GM21737 (cell line): ENCODE measurements at regions not wholly inside any gene's neighbourhood (a gene's known extent, or its start where the extent isn't known, plus 50 kb on each side); places are given as distances from the start of the nearest gene placed in this dataset.

Experiments
- ATAC-seq: cut with Tn5 transposase; IDR thresholded peaks from one replicate; pipeline ENCODE4 v1.9.1; 2021; ENCODE audit warnings: mild to moderate bottlenecking, moderate library complexity; ENCODE audit not compliant: unreplicated experiment

DNA sequence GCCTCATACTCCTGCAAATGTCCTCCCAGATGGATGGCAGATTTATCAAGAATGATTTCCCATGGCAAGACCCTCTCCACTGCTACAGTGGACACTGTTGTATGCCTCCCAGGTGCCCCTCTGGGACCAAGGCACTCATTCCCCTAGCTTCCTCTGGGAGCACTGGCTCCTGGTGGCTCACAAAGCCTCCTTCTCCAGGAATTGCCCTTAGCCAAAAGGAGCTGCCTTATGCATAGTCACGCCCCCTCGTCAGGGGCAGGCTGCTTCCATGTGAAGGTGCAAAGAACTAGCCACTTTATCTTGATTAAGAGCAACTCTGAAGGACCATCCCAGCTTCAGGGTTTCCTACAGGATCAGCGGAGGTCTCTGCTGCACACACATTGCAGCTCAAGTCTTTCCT, 358.1 kb downstream of the CDK5RAP2 start:
- no peak for ATAC-seq

DNA sequence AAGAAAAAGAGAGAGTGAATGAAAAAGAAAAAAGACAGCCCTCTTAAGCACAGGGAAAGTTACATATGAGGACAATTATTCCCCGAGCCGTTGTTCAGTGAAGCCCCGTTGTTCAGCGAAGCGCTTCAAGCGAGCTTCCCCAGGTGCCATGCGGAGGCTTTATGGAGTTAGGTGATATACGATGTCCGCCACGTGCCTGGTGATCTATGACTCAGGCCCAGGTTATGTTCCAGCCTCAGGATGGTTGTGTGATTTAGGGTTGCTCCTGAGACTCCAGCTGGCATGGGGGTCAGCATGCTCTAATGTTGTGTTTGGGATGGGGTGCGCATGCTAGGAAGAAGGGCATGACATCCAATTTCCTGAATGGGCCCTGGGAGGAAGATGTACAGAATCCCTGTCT, 365.6 kb downstream of the CDK5RAP2 start:
- ATAC-seq, result no peak

DNA sequence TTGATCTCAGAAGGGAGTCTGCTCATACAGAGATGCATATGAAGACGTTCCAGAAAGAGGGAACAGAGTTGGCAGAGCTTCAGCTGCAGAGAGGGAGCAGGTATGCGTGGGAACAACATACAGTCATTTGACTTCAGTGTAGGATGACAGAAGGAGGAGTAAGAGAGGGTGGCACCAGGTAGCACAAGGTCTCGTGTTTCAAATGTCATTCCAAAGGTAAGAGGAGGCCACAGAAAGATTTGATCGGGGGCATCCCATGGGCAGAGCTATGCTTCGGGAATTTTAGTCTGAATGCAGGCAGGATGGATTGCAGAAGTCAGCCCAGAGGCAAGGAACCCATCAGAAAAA, 367.1 kb downstream of the CDK5RAP2 start:
- ATAC-seq, result no peak

DNA sequence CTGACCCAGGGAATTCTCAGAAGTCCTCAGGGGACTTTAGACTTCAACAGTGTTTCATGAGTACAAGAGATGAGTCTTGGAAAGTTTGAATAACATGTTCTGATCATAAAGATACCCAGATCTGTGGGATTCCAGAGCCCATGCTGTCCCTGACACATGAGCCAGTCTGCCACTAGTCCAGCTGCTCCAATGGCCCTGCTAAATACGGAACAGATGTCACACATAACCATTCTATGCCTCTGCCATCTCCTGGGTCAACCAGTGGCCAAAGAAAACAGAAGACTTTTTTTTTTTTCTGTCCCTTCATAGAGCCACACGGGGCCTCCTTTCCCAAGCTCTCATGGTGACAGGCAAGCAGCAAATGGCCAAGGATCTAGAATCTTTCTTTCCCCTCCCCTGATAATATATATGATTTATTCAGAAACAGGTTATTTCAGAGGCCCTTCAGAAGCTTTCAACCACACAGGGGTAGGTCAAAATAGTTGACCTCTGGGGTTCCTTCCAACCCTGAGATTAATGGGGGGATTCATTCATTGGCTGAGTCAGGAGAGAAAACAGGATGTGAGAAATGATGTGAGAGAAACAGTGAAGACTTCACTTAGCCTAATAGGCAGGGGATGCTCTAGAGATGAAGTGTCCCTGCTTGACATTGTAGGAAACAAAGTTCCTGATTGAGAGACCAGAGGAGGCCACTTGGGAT, 367.7 kb downstream of the CDK5RAP2 start:
- ATAC-seq, result no peak

DNA sequence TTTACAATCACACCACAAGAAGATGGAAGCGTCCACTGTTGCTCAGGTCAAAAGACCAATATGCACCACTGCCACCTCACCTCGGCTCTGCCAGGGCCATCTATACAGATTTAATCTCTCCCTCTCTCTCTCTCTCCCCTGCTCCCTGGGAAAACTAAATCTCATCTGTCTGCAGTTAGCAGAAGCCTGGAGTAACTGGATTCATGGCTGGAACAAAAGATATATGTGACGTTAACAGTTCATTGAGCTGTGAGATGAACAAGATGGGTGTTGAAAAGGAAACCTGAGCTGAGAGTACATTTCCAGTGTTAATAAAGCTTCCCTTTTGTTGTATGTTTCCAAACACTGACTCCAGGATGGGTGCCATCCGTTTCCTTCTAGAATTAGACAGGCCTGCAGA, 369.7 kb downstream of the CDK5RAP2 start:
- no peak for ATAC-seq

DNA sequence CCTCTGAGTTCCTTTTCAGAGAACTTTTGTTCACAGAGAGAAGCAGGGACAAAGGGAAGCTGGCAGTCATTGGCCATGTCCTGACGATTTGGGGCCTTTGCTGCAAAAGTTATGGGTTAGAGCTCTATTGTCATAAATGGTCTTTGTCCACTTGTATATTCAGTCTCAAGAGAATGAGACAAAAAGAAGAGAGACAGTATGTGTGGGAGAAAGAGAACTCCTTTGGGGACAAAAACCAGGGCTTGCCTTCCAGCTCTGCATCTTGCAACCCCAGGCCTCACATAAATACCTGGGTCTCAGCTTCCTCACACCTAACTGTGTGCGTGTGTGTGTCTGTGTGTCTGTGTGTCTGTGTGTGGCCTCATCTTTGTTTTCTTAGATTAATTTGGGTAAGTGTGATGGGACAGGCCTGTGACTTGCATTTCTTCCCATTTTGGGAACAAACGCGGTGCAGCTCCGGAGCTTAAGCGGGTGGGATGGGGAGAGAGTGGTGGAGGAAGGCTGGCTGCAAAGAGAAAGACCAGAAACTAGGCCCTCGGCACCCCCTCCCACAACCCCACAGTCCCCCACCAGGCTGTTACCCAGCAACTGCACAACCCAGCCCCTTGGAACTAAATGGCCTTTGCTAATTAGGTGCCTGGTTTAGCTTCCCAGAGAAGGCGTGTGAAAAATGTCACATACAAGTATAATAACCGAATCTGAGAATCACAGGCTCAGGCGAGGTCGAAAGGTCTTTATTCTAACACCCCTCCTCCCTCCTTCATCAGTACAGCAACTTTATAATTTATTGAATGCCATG, 376.9 kb downstream of the CDK5RAP2 start:
- ATAC-seq, result no peak

DNA sequence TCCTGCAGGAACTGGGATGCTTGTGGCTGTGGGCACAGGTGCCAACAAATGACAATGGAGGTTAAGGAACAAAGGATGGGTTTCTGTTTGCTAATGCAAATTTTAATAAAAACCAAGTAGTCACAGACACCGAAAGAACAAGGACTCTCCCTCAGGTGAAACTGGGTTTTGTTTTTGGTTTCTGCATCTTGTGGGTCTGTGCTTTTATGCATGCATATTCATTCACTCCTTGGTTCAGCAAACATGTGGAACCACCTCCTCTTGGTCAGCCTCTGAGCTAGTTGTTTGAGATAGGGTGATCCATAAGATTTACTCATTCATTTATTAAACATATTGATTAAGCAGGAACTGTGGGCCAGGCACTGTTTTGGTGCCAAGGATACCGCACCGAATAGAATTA, 381.9 kb downstream of the CDK5RAP2 start:
- ATAC-seq, result no peak

DNA sequence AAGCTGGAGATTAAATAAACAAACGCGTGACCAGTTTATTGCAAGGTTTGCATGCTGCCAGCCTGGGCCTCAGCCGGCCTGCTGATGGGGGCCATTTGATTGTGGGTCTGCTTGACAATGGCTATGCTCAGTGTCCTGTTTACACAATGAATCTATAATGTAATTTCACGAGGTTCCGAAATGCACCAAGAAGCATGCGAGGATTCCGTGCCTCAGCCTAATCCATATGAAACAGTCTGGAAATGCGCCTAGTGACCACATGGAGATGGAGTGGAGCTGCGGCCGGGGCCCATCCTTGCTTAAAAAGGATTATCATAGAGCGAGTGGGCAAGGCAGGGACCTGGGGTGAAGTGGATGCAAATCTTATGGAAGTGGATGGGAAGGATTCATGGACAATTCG, 382.4 kb downstream of the CDK5RAP2 start:
- no peak for ATAC-seq

DNA sequence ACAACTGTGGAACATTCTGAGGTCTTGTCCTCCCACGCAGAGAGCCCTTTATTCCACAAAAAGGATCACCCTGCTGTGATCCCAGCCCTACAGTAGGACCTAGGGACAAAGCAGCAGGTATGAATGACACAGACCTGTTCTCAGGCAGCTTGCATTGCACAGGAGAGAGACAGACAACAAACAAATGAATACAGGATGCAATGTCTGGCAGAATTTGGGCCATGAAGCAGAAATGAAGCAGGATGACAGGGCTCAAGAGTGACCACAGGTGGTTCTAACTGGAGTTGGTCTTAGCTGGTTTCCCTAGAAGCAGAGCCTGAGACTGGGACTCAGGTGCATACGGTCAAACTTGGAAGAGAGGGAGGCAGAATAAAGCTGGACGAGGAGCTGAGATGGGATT, 388.8 kb downstream of the CDK5RAP2 start:
- ATAC-seq, result no peak

DNA sequence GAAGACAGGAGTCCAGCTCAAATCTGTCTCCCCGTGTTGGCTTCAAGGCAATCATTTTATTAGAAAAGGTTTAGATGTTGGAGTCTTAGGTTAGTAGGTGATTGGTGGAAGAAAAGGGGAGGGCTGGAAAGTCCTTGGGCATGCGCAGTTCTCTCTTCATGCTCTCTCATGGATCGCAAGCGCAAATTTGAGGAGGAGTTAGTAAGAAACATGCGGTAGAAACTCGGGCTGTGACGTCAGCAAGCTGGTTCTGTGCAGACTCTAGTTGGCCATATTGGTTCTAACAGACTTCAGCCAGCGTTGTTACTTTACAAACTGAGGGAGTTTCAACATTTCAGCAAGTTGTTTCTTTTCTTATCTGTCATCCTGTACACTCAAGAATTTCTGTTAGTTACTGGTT, 392.2 kb downstream of the CDK5RAP2 start:
- no peak for ATAC-seq

DNA sequence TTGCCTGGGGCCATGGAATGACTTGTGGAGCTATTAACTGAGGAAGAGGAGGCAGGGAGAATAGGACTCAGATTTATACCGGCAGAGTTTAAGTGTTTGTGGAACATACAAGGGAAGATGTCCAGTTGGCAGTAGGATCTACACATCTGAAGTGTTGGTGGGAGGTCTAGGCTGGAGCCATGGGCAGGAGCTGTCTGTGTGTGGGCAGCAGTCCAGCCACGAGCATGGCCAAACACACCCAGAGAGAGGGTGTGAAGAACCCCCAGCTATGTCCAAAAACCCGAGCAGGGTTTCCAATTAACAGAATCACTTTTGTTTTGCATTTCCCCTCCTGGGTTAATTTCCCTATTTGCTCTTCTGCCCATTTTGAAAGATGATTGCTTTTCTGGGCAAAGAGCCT, 393.7 kb downstream of the CDK5RAP2 start:
- no peak for ATAC-seq

DNA sequence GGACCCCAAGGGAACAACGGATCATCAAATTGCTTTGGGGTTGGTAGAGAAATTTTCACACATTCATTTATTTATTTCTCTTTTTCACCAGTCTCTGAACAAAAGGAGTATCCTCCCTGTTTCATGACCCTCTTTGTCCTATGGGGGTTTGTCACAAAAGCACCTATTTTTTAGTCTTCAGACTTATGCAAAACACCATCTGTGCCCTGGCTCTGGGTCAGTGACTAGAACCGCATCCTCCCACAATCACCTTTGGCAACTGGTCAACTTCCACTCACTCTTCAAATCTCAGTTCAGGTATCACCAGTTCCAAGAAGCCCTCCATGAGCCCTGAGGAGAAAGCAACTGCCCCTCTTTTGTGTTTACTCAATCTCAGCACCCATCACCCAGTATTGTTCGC, 395.7 kb downstream of the CDK5RAP2 start:
- no peak for ATAC-seq

DNA sequence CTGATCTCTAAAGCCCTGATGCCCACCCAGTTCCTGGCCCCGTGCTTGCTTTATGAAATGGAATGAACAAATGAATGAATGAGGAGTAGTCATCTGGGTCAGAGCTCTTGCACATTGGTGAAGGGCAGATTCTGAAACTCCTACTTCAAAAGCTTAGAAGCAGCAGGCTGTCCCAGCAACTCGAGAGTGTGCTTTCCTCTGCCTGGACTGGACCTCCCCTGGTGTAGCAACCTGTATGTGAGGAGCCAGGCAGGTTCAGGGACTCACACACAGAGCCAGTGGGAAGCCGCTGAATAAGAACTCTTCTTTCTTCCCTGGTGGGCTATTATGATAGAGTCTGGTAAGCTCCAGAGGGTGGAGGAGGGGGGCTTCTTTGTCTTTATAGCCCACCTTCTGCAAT, 396.4 kb downstream of the CDK5RAP2 start:
- no peak for ATAC-seq

DNA sequence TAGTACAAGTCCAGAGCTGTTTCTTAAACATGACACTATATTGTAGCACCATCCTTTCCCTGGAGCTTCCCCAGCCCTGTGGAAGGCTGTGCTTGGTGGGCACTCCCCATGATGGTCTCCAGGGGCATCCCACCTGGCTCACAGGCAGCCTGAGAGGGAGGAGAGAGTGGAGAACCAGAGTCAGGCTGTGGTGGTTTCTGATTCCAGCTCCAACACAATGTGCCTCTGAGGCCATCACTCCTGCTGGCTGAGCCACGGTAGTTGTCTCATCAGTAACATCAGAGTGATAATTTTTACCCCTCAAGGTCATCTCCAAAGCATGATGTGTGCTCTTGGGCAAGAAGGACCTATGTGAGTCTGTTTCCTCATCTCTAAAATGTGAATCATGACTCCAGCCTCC, 398.0 kb downstream of the CDK5RAP2 start:
- ATAC-seq, result no peak

DNA sequence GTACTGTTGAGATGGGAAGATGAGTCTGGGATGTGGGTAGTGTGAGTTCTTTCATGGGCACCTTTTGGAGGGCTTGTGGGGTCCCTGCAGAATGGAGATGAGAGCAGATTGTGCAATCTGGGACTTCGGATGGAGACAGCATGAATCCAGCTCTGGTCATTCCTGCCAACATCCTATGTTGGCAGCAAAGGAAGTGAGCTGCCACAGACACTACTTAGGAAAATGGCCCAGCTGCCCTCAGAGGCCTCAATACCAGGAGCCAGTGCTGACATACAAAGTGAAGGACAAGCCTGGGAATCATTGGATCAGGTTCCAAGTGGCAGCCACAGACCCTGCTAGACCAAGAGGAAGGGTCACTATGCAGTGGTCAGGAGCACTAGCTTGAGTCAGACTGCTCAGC, 402.8 kb downstream of the CDK5RAP2 start:
- ATAC-seq, result no peak

DNA sequence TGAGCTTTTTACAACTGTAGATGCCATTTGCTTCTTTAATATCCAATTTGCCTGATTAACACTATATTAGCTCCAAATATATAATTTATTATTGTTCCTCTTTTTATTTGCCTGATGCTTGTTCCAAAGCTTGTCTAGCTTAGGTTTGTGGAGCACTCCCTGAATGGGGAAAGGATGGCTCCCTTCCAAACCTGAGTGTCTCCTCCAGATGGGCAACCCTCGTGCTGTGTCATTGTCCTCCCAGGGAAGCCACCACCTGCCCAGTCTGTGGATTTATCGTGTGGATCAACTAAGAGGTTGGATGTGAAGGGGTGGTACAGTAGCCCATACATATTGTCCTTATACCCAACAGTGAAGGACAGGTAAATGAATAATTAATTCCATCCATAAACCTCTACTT, 404.9 kb downstream of the CDK5RAP2 start:
- no peak for ATAC-seq

DNA sequence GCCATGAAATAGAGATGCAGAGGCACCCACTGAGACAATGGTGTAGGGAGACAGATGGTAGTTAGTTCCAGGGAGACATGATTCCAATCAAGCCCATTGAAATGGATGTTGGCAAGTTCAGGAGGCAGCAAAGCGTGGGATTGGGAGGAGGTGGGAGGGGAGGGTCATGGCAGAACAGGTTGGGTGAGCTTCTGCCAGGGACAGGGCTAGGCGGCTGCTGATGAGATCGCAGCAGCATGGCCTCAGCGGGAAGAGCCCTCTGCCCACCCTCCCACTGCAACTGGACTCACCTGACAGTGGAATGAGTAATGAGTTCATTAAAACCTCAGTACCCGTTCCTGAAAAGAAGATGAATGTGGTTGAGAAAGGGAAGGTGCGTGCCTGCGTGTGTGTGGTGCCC, 418.2 kb downstream of the CDK5RAP2 start:
- ATAC-seq, result no peak

DNA sequence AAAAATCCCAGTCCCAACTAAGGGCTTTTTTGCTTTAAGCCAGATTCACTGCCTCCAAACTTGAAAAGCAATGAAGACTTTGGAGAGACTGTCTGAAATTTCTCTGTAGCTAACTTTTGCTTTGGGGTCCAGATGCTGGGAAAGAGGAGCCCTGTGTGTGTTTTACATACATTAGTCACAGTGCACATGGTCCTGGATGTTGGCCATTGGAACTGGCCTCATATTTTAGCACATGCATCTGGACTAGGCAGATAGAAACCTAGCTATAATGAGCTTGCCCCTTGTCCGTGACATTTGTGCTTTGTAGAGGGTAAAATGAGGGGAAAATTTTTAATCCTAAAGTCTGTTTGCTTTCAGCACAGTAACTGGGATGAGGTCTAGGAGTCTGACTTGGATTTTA, 421.7 kb downstream of the CDK5RAP2 start:
- ATAC-seq, result no peak

DNA sequence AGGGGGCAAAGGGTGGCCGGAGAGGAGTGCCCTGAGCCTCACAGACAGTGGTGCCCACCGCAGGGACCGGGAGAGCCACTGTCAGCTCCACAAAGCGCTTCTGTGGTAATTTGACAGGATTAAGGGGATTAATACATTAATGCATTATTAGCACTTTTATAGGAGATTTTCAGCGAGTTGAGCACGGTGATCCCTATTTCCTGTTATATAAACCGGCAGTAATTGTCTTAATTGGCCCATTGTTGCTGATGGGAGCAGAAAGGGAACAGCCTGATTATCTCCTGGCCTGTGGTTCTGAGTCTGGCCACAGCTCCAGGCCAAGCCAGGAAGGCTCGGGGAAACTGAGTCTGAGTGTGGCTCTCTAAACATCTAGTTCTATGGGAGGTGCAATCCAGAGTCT, 423.6 kb downstream of the CDK5RAP2 start:
- no peak for ATAC-seq

DNA sequence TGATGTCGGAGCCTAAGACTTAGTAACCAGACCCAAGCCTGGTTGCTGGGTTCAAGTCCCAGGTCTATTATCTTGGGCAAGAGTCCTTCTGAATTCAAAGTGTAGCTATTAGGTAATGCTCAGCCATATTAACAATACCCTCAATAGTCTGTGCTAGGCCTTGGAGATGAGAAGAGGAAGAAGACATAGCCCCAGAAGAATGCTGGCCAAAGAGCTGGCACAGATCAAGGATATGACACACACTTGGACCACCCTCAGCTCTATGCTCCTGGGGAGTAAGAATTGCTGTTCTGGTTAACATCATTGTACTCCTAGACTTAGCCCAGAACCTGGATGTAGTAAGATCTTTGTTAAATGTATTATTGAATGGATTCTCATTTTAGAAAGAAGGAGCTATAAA, 426.7 kb downstream of the CDK5RAP2 start:
- no peak for ATAC-seq

DNA sequence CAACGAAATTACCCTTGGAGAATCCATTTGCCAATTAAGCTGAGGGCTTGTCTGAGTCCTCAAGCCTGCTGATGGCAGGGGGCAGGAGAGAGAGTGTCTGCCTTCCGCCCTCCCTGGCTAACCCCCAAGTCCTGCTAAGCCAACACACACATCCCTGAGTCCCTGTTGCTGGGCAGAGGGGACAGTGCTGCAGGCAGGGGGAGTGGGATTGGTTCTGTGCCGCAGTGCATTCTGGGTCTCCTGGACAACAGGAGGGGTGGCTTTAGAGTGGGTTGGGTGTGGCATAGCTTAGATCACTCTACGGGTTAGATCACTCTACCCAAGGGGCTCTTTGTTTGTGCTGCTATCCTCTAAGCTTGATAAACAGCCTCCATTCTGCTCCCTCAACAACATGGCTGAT, 427.7 kb downstream of the CDK5RAP2 start:
- ATAC-seq, result no peak

DNA sequence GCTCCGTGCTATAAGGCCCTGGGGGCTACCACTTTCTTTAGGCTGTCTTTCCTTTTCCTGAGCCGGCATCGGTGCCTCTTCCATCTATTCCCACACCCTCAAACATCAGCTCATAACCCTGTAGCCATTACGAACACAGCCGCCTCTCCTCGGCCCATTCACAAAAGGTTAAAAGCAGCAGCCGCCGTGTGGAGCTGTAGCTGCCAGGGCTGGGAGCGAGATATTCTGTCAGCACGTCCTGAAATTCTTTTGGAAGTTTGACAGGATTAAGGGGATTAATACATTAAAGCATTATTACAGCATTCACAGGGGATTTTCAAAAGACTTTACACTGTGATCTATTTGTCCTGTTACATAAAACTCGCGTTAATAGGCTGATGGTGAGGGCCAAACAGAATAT, 428.2 kb downstream of the CDK5RAP2 start:
- ATAC-seq, result no peak

DNA sequence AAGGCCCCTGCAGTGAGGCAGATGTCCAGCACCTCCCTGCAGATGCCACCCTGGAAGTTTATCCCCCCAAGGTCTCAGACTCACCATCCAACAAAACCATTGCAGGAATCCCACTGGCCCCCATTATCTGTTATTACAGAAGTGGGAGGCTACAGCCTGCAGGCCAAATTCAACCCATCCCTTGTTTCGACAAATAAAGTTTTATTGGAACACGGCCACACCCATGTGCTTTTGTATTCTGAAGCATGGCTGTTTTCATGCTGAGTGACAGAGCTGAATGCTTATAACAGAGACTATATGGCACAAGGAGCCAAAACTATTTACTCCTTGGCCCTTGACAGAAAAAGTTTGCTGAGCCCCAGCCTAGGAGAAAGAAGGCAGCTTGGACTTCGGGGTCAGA, 428.8 kb downstream of the CDK5RAP2 start:
- ATAC-seq, result no peak
